Kidney (tissue), 13 donors: ENCODE measurements at regions not wholly inside any gene's neighbourhood (a gene's known extent, or its start where the extent isn't known, plus 50 kb on each side); places are given as distances from the start of the nearest gene placed in this dataset.

Experiments used
- DNase-seq, 5 donors: peaks; one replicate each; pipeline ENCODE4 v3.0.0-alpha.2; 2013 to 2020
- FAIRE-seq: peaks from 2 replicates; lab custom pipeline; 2012; peaks lifted over from hg19 to GRCh38; lab: Jason Lieb, UNC
- H3K27ac ChIP-seq, 2 donors: one replicate each; pipeline ENCODE4 v1.7.0; 2013; ENCODE audit warnings: low read depth in 2 of 2, low read length in 2 of 2, inconsistent platforms in 1 of 2
- H3K27me3 ChIP-seq: one replicate; pipeline ENCODE4 v1.7.1; 2013; ENCODE audit warnings: low read length, inconsistent platforms; ENCODE audit not compliant: control insufficient read depth, insufficient read depth
- H3K36me3 ChIP-seq, 3 donors: one replicate each; pipeline versions ENCODE4 v1.7.0 to v1.7.1; 2013; ENCODE audit warnings: low read length in 3 of 3, control low read depth in 1 of 3, inconsistent platforms in 1 of 3; ENCODE audit not compliant: insufficient read depth in 3 of 3, control insufficient read depth in 2 of 3
- H3K4me1 ChIP-seq, 3 donors: one replicate each; pipeline versions ENCODE4 v1.7.0 to v1.7.1; 2013; ENCODE audit warnings: low read length in 3 of 3, inconsistent platforms in 1 of 3, low read depth in 1 of 3; ENCODE audit not compliant: control insufficient read depth in 2 of 3, insufficient read depth in 2 of 3
- H3K4me3 ChIP-seq, 3 donors: one replicate each; pipeline versions ENCODE4 v1.7.0 to v1.8.1; 2013; ENCODE audit warnings: low read length in 3 of 3, control low read depth in 1 of 3, inconsistent platforms in 1 of 3
- H3K9ac ChIP-seq, 3 donors: one replicate each; pipeline versions ENCODE4 v1.7.0 to v1.7.1; 2013; ENCODE audit warnings: low read length in 3 of 3, control low read depth in 1 of 3, inconsistent platforms in 1 of 3
- H3K9me3 ChIP-seq, 3 donors: one replicate each; pipeline versions ENCODE4 v1.7.0 to v1.7.1; 2013; ENCODE audit warnings: low read length in 3 of 3, control low read depth in 1 of 3, inconsistent platforms in 1 of 3; ENCODE audit not compliant: control insufficient read depth in 2 of 3, insufficient read depth in 1 of 3
- intact Hi-C: fragments of 100-400 bp; cut with DNase I; formaldehyde crosslinking; loops from one replicate; pipeline ENCODE4 v1.11.1; 2022
- TF ChIP-seq, protein P1 (sequence below): IDR thresholded peaks from 3 replicates; pipeline ENCODE4 v1.5.1; 2012; ENCODE audit warnings: mild to moderate bottlenecking, moderate library complexity, borderline replicate concordance; ENCODE audit not compliant: insufficient read depth; ENCODE audit errors: extremely low read depth
- donor health status: control.
- donor health status: control.
- donor health status: control.
- donor health status: control.
- donor health status: control.
- donor health status: DM: yes; HTN: yes; CAD: no.
- donor health status: Normal renal cell carcinoma (clear cell type).

DNA sequence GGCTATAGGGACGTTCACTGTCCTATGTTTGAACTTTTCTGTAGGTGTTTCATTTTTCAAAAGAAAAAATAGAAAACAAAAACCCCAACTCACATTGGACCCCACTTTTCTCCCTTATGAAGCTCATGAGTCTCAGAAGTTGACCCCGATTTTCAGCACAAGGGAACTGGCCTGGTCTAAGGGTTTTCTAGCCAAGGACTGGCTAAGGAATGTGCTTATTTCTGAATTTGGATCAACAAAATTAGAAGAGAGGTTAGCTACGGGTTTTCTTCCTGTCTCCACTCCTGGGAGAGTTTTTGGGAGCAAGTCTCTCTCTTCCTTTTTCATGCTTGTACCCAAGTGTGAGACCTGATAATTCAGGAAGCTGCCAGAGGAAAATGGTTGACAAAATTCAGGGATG, 453.2 kb downstream of the KLF12 start:
- Histone ChIP-seq H3K27ac (no peak overlapping the region), H3K9me3 (no peaks in the 10 kb centered on the region), H3K4me1 (no peaks in the 10 kb centered on the region), H3K9ac (no peak overlapping the region), H3K27me3 (no peaks in the 10 kb centered on the region), H3K4me3 (no peak overlapping the region), H3K36me3 (no peaks in the 10 kb centered on the region)
- TF ChIP-seq, protein P1, sequence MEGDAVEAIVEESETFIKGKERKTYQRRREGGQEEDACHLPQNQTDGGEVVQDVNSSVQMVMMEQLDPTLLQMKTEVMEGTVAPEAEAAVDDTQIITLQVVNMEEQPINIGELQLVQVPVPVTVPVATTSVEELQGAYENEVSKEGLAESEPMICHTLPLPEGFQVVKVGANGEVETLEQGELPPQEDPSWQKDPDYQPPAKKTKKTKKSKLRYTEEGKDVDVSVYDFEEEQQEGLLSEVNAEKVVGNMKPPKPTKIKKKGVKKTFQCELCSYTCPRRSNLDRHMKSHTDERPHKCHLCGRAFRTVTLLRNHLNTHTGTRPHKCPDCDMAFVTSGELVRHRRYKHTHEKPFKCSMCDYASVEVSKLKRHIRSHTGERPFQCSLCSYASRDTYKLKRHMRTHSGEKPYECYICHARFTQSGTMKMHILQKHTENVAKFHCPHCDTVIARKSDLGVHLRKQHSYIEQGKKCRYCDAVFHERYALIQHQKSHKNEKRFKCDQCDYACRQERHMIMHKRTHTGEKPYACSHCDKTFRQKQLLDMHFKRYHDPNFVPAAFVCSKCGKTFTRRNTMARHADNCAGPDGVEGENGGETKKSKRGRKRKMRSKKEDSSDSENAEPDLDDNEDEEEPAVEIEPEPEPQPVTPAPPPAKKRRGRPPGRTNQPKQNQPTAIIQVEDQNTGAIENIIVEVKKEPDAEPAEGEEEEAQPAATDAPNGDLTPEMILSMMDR: no peak
- intact Hi-C loops: no loop called here
- DNase-seq (no peak), FAIRE-seq (no peak)

DNA sequence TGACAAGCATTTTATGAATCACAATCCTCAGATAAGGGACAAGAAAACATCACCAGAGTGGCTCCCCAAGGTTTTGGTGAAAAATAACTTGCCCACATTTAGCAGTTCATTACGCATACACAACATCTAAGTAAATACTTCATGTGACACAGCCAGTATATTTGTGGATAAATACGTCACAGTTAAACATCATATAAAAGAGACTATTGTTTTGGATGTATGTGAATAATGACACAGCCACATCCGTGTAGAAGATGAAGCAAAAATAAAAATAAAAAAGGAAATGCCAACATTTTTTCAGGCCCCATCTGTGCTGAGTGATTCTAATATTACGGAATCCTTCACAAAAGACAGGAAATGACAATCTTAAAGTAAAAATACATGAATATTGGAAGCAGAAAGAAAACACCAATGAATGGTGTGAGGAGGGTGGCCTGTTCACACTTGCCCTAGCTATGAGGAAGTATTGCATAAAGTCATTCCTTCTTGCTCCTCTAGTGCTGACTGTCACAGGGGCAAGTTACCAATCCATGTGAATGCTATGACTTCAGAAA, 457.1 kb downstream of the KLF12 start:
- Histone ChIP-seq H3K4me3 (no peak overlapping the region), H3K27ac (no peak overlapping the region), H3K4me1 (no peaks in the 10 kb centered on the region), H3K27me3 (no peaks in the 10 kb centered on the region), H3K9ac (no peak overlapping the region), H3K9me3 (no peaks in the 10 kb centered on the region), H3K36me3 (no peaks in the 10 kb centered on the region)
- intact Hi-C loops: no loop called here
- FAIRE-seq (no peak), DNase-seq (peak in 1 of 5 donors; percentile 20)
- TF ChIP-seq, protein P1: no peak

DNA sequence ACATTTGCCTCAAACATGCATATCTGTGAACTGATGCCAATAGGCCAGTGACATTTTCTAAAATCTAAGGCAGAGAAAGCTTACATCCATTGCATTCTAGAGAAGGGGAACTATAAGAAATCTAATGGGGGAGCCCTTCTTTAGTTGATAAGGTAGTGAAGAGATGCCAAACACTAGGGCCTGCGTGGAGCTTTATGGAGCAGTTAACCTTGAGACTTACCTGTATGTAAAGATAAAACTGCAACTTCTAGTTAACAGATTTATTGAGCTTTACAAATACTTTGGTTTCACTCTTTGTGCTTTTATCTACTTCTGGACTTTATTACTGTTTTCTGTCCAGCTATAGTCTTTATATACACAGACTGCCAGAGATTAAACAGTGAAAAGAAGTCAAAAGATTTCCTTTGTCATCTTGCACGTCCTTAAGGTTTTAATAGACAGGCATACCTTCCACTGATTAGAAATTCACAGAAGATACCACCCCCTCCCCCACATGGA, 457.6 kb downstream of the KLF12 start:
- TF ChIP-seq, protein P1: no peak
- no peaks in the 10 kb centered on the region for H3K27me3 ChIP-seq
- no peak overlapping the region for H3K4me3 ChIP-seq
- H3K9ac ChIP-seq: no peak overlapping the region
- no peaks in the 10 kb centered on the region for H3K9me3 ChIP-seq
- H3K27ac ChIP-seq: no peak overlapping the region
- intact Hi-C loops: no loop called here
- FAIRE-seq (no peak), DNase-seq (no peak)
- no peaks in the 10 kb centered on the region for H3K36me3 ChIP-seq
- H3K4me1 ChIP-seq: no peaks in the 10 kb centered on the region

DNA sequence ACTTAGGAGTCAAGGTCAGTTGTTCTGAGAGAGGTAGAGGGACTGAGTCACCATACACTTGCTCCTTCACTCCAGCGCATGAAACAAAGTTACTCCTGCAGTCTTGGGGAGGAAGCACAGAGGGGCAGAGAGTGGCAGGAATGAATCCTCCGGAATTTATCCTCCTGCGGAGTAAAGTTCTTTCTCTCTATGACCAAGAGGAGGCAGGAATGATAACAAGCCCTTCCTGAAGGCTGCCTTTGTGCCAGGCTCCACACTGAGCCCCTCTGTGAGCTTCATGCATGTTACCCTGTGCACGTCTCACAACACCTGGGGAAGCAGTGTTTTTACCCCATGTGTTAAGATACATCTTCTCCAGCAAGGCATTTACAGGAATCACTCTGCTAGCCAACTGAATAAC, 458.4 kb downstream of the KLF12 start:
- DNase-seq: no peak
- Histone ChIP-seq H3K4me1 (no peaks in the 10 kb centered on the region), H3K9me3 (no peaks in the 10 kb centered on the region), H3K36me3 (no peaks in the 10 kb centered on the region), H3K27ac (no peak overlapping the region), H3K27me3 (no peaks in the 10 kb centered on the region), H3K9ac (no peak overlapping the region), H3K4me3 (no peak overlapping the region)
- FAIRE-seq: no peak
- TF ChIP-seq, protein P1: no peak
- intact Hi-C loops: no loop called here
